GM18867 (cell line): ENCODE measurements at regions not wholly inside any gene's neighbourhood (a gene's known extent, or its start where the extent isn't known, plus 50 kb on each side); places are given as distances from the start of the nearest gene placed in this dataset.

ENCODE experiments used
- ATAC-seq: cut with Tn5 transposase; IDR thresholded peaks from one replicate; pipeline ENCODE4 v1.9.1; 2021; ENCODE audit warnings: mild to moderate bottlenecking, moderate library complexity; ENCODE audit not compliant: unreplicated experiment

DNA sequence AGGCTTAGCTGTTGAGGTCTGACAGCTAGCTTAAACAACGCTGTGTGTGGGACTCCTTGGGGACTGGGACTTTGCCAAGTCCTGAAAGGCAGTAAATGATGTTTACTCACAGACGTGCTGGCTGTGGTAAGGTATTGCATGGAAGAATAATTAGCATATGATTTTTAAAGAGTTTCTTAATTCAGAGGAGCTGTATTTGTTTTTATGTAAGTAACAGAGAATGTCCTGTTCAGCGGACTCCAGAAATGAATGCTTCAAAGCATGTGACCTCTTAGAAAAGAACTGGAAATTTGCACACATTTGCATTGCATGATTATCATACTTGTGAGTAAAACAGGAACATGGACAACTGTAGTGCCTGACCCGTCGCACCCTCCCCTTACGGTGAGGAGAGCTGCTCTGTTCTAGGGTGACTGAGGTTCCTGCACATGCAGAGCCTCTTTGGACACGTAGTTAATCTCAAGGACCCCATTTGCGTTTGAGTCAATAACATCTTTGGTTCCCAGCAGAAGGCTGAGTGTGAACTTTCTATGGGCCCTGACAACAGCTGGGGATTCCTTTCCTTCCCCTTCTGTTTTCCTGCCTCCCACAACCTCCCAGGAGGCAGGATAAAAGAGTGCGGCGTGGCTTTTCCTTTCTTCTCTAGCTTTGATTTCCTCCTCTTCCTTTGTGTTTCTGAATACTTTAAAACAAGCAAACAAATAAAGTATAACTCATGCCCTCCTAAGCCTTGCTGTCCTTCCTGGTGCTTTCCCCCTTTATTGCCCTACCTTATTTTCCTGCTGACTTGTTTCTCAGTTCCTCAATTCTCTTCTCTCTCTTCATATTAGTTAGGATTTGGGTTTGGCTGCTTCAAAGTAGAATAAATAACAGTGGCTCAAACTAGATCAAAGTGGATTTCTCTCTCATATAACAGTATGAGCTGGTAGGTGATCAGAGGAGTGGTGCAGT lies 157.2 kb upstream of the CD180 start:
- ATAC-seq: no peak

DNA sequence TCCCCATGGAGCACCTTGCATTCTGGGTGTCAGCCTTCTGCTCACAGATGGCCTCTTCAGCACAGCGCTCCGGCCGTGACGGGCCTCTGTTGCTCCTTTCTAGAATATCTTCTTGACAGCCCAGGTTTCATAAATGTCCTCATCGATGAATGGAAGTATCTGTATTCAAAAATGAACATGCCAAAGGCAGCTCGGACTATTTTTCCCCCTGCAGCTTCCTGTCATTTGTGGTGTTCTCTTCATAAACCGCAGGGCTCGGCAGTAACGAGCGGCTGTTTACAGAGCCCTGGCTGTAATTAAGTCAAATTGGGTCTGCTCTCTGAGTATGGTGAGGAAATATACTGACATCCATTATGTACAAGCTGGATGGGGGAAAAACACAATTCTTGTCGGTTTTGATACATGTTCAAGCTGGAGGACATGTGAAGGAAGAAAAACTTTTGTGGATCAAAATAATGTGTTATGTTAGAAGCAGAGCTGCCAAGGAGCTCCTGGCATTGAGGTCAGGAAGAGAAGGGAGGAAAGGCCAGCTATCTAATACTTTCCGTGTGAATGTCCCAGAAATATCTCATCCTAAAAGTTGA lies 154.1 kb upstream of the CD180 start:
- no peak for ATAC-seq

DNA sequence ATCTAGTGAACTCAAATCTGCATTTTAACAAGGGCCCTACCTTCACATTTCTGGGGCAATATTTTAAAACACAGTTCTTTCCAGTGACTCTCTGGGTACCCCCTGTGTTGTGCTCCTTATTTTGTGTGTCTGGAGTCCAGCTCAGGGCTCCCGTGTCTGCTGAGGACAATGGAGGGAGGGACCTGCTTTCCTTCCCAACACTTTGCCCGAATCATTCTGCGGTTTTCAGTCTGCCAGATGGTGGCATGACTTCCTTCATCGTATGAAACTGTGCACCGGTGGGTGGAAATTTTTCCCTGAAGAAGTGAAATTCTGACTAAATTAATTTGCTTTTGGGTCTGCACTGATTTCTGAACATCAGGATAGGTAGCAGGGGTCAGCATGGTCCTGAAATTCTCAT lies 153.6 kb upstream of the CD180 start:
- ATAC-seq: no peak

DNA sequence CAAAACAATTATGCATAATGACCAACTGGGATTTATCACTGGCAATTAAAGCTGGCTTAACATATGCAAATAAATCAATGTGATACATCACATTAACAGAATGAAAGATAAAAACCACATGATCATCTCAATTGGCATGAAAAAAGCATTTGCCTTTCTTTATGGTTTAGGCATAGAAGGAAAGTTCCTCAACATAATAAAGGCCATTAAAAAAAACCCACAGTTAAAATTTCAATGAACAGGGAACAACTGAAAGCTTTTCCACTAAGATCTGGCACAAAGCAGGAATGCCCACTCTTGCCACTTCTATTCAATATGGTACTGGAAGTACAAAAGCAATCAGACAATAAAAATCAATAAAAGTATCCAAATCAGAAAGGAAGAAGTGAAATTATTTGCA lies 151.2 kb upstream of the CD180 start:
- ATAC-seq: no peak

DNA sequence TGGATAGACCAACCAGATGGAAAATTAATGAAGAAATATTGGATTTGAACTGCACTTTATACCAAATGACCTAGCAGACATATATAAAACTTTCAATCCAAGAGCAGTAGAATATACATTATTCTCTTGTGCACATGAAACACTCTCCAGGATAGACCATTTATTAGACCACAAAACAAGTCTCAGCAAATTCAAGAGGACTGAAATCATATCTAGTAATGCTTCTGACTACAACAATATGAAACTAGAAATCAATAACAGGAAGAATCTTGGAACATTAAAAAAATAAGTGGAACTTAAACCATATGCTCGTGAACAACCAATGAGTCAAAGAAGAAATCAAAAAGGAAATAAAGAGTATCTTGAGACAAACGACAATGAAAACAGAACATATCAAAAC lies 150.0 kb upstream of the CD180 start:
- ATAC-seq: no peak

DNA sequence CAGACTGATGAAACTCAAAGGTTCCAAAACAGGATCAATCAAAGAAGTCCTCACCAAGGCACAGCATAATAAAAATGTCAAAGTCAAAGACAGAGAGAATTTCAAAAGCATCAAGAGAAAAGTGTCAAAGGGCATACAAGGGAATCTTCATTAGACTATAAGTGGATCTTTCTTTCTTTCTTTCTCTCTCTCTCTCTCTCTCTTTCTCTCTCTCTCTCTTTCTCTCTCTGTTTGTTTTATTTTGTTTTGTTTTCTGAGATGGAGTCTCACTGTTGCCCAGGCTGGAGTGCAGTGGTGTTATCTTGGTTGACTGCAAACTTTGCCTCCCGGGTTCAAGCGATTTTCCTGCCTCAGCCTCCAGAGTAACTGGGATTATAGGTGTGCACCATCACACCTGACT lies 148.3 kb upstream of the CD180 start:
- ATAC-seq: no peak

DNA sequence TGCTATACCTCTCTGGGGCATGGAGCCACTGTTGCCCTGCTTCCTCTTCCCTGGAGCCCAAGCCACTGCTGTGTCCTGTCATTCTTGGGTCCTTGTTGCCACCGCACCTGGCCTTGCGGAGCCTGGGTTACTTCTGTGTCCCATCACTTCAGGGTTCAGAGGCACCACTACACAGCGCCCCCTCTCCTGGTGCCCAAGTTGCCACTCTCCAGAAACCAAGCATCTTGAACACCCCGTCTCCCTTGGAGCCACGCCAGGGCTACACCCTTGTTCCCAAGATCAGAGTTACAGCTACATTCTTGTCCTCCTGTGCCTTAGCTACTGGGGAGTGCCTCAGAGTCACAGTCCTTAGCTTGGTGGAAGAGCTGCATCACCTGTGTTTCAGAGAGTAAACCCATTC lies 147.2 kb upstream of the CD180 start:
- ATAC-seq: no peak

DNA sequence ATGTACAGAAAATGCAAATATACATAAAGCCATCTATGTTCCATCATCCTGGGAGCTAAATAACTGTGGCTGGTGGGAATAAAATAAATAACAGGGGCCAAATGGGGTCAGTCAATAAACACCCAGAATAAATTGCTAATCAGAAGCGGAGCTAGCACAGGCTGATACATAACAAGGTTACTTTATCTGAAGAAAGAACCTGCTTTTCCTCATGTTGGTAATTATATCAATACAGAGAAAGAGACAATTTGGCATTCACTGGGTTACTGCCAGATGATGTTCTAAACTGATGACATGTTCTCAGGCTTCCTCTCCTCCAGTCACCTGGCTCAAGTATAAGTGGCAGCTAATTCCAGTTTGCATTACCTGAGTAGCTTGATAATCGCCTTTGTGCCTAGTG lies 144.9 kb upstream of the CD180 start:
- ATAC-seq: no peak

DNA sequence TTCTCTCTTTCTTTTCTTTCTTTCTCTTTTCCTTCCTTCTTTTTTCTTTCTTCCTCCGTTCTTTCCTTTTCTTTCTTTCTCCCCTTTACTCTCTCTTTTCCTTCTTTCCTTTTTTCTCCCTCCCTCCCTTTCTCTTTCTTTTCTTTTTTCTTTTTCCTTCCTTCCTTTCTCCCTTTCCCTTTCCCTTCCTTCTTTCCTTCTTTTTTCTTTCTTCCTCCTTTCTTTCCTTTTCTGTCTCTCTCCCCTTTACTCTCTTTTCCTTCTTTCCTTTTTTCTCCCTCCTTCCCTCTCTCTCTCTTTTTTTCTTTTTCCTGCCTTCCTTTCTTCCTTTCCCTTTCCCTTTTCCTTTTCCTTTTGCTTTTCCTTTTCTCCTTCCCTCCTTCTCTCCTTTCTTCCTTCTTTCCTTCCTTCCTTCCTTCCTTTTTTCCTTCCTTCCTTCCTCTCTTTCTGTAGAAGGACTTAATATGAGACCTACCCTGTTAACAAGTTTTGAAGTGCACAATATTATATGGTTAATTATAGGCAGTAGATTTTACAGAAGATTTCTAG lies 142.7 kb upstream of the CD180 start:
- ATAC-seq: no peak

DNA sequence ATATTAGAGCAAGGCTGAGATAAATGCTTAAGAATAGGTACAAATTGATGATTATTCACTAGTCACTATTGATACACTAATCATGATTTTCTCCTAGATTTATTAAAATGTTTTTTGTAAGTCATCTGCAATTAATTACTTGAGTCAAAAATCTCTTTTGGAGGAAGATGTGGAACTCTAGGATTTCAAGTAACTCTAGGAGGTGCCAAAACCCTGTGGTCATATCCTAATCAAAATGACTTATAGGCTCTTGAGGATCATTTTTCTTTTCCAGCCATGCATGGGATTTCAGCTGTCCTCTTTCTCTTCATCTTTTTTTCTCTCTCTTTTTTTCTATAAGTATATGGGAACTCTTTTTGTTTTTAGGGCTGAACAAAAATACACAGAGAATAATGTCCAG lies 141.8 kb upstream of the CD180 start:
- no peak for ATAC-seq

DNA sequence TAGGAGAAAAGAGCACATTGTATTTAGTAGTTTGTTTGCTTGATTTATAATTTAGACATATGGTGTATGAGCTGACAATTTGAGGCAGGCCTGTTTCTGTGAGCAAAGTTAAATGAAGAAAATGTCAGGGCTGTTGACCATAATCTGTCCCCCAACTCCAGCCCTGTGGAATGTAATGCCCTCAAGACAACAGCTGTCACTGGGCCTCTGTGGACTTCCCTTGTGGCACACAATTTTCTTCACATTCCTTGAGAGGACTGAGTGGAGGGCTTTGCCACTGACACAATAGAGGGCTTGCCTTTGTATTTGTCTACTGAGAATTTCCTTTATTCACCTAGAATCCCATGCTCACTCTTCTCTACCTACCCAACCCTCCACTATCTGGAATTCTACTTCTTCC lies 141.2 kb upstream of the CD180 start:
- no peak for ATAC-seq

DNA sequence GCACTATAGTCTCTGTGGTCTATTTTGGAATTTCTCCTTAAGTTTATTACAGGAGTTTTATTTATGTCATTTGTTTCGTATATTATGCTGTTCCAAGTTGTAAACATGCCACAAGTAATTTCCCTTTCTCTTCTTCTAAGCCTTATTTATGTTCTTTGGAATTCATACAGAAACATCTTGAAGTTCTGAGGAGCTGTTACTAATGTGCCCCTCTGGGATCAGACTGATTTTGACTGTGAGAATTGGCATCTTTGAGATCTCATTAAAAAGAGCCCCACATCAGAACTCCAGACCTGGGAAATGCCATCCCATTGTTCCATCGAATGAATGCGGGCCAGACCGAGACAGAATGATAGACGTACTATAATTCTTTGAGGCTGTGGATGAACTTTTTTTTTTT lies 138.8 kb upstream of the CD180 start:
- no peak for ATAC-seq

DNA sequence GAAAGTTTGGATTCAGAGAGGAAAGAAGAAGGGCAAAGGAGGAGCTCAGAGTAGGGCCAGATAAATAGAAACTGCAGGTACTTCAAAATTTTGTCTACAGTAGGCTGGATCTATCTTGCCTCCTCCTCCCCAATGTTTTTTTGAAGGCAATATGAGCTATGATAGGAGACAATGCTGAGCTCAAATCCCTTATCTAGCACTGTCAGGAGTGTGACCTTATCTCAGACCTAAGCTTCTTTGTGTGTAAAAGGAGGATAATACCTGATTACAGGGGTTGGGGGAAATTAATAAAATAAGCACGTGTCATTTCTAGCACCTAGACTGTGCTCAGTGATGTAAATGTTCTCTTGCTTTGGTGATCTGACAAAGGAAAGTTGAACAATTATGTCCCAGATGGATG lies 137.8 kb upstream of the CD180 start:
- ATAC-seq: no peak

DNA sequence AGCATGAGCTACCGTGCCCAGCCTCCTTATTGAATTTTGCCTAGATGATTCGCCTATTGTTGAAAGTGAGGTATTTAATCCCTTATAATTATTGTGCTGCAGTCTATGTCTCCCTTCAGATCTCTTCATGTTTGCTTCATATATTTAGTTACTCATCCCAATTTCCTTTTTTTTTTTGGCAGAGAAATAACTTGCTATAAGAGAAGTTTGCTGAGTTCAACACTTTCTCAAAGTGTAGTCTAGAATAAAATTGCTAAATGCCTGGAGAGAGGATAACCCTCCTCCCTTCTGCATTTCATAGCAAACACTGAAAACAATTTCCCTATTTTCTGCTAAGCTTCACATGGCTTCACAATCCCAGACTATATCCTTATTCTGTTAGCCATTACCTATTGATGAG lies 136.6 kb upstream of the CD180 start:
- no peak for ATAC-seq

DNA sequence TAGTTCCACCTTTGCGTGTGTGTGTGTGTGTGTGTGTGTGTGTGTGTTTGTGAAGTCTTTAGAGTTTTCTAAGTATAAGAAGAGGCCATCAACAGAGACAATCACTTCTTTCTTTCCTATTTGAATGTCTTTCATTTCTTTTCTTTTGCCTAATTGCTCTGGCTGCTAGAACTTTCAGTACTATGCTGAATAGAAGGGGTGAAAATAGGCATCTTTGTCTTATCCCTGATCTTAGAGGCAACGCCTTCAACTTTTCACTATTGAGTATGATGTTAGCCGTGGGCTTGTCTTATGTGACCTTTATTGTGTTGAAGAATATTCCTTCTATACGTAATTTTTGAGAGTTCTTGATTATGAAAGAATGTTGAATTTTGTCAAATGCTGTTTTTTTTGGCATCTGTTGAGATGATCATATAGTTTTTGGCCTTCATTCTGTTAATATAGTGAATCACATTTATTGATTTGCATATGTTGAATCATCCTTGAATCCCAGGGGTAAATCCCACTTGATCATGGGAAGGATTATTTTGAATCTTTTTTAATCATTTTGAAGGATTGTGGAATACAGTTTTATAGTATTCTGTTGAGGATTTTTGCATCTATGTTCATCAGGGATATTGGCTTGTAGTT lies 134.8 kb upstream of the CD180 start:
- ATAC-seq: no peak

DNA sequence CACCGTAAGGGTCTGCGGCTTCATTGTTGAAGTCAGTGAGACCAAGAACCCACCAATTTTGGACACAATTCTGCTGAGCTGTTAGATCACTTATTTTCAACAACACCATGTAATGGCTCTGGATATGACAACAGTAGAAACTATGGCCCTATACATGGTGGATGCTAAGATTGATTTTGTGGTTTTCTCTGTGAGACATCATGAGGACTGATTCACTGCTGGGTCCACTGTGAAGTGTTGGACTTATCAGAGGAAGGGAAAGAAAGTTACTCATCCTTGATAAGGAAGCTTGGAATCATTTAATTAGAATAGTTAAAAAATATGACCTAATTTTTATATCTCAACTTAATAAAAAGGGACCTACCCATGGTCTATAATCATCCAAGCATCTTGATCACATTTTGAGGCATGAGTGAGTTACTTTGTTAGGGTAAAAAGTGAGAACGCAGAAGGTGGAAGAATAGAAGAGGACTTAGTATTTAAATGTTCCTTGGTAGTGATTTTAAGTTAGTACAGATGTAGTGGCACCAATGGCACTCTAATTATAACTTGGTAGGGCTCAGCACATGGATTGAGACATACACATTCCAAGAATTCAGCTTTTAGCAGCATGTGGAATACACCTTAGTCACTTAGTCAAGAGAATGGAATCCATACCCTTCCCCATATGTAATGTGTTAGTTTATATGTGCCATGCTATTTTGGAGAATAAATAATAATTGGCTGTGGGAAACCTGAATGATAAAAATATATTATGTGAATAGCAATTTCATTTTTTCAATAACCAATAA lies 123.5 kb upstream of the CD180 start:
- ATAC-seq: no peak

DNA sequence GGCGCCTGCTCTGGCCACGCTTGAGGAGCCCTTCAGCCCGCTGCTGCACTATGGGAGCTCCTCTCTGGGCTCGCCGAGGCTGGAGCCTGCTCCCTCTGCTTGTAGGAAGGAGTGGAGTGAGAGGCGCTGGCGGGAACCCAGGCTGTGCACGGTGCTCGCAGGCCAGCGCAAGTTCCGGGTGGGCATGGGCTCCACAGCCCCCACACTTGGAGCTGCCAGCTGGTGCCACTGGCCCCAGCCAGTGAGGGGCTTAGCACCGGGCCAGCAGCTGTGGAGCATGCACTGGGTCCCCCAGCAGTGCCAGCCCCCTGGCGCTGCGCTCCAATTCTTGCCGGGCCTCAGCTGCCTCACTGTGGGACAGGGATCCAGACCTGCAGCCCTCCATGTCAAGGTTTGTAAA lies 122.1 kb upstream of the CD180 start:
- ATAC-seq: no peak

DNA sequence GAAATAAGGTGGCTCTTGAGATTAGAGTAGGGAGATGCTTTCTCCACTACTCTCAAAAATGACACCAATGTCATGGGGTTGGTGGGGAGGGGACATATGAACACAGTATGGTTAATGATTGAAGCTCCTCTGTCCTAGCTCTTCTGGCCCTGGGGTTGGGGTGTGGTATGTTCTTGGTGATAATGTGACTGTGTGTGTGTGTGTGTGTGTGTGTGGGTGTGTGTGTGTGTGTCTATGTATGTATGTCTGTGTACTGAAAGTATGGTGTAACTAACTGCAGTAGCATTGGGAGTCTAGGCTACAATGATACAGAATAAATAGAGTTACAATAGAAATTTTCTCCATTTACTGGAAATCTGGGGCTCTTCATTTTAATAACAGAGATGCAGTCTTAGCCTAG lies 121.0 kb upstream of the CD180 start:
- ATAC-seq: no peak

DNA sequence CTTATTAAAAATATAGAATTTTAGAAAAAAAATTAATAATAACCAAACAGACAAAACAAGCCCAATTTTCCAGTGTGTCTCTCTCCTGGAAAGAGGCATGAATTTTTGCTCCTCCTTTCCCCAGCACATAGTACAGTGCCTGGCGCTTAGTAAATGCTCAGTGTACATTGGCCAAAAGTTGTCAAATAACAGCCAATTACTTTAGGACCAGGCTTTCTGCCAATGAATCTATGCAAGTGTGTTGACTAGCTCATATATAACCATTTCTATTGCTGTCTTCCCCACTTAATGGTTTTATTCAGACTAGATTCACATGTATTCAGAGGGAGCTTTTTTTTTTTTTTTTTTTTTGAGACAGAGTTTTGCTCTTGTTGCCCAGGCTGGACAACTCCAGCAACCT lies 120.1 kb upstream of the CD180 start:
- ATAC-seq: no peak

DNA sequence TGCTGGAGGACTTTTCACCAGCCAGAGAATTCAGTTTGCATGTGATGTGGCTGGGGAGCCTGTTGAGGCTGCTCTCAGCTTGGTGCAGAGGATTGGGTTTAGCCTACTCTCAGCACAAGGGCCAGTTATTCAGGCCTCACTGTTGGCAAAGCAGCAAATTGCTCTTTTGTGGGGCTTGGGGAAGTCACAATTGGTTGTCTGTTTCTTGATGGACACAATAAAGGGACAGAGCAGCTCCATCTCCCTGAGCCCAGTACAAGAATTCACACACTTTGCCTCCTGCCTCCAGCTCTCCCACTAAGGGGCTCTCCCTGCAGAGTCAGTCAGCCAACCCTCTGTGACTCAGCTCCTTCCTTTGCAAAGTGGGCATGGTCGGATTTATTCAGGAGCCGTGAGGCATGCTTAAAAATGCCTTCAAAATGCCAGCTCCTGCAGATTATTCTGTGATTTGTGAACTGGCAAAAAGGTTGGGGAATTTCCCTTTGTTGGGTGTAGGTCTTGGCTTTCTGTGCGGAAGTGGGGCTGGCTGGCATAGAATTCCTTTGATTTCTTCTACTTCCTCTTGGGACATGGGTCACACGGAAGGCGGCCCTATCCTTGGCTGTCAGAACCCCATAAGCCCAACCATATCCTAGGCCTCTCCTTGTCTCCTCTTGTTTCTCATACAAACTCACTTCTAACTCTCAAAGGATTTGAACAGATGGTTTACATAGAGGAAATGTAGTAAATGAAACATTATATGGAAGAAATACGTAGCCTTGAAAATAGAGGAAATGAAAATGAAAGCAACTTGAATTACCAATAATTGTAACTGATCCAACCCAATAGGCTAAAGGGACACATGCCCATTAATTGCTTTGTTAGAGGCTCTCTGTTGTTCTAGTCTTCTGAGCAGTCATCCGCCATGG lies 118.7 kb upstream of the CD180 start:
- ATAC-seq: peak; percentile 70
